Epithelial cell of esophagus (primary cell): ENCODE measurements at regions not wholly inside any gene's neighbourhood (a gene's known extent, or its start where the extent isn't known, plus 50 kb on each side); places are given as distances from the start of the nearest gene placed in this dataset.
A peak's percentile ranks its signal among the peaks of the same experiment; 100 is the strongest.

Experiments
- DNase-seq: peaks from one replicate; pipeline ENCODE4 v3.0.0; 2010; ENCODE audit warnings: low read depth
- H3K4me3 ChIP-seq: 2 replicates; pipeline ENCODE4 v1.5.1; 2011; ENCODE audit warnings: mild to moderate bottlenecking, low read length, control low read depth
- CTCF ChIP-seq: IDR thresholded peaks from 2 replicates; pipeline ENCODE4 v1.5.1; 2011; ENCODE audit warnings: low read depth, mild to moderate bottlenecking, low read length, control low read depth, inconsistent platforms; ENCODE audit not compliant: insufficient read depth; ENCODE audit errors: missing control alignments

DNA sequence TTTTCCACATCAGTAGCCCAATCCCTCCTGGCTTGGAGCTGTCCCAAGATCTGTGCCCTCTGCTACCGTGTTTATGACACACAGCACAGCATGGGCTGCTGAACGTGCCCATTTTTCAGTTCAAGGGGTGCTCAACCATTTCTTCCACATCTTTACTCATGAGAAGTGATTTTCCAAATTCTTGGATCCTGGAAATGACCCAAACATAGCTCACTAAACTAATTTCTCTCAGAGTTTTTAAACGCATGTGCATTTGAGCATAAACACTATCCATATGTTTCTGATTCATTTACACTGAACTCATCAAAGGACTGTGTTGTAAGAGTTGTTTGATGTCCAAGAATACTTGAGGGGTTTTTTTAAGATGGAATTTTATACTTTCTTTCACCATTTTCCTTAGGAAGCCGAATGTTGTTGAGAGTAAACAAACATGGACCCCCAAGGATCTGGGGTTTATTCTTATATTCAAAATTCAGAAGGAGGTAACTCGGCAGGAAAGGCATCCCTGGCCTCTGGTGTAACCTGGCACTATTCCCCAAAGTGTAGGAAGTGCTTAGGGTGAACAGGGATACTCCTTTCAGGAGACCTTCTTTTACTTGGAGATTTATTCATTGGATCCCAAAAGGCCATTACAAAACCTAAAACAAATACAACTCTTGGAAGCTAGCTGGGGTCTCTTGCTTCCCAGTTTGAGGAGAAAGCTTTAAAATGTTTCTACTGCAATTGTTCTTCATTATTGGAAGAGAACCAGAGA is 215.0 kb downstream of the BMP4 start:
- no peak overlapping the region for H3K4me3 ChIP-seq
- TF ChIP-seq CTCF, result no peak
- DNase-seq, result no peak

DNA sequence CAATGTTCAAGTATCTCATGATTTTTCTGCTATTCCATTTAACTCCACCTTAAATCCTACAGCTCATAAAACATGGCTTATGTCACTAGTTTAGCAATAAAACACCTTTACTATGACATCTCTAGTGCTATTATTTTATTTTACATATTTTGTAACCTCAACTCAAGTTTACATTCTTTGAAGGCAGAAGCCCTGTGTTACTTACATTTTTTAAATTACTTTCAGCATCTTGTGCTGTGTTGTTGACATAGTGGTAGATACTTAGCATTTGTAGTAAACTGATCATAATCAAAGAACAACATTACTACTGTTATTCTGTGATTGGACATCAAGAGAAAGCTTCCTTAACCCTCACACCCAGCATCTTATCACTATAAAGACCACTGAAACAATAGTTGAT is 216.1 kb downstream of the BMP4 start:
- no peak overlapping the region for H3K4me3 ChIP-seq
- DNase-seq, result no peak
- TF ChIP-seq CTCF, result no peak

DNA sequence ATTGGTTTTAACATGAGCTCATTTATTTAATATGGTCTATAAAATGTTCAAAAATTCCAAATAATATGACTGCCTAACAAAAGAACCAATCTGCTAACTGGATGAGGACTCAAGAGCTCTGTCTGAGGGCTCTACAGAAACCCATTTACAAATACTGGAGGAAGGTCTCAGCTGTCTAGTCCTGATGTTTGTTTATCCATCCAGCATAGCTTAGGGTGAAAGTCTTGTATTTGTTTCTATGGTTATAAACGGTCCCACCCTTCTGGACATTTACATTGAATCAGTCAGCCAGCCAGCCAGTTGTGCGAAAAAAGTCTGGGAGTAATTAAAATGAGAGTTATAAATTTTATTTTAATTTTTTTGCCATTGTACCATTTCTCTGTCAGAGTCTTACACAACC is 220.7 kb downstream of the BMP4 start:
- no peak overlapping the region for H3K4me3 ChIP-seq
- no peak for TF ChIP-seq CTCF
- no peak for DNase-seq

- no peak overlapping the region for H3K4me3 ChIP-seq
- no peak for DNase-seq
- TF ChIP-seq CTCF, result no peak
Measured at GRCh38 chr14:53723221-53723620, 233.4 kb downstream of the BMP4 start.

- TF ChIP-seq CTCF, result no peak
- H3K4me3 ChIP-seq, result no peak overlapping the region
- DNase-seq, result no peak
Measured at GRCh38 chr14:53719536-53719935, 237.1 kb downstream of the BMP4 start.

DNA sequence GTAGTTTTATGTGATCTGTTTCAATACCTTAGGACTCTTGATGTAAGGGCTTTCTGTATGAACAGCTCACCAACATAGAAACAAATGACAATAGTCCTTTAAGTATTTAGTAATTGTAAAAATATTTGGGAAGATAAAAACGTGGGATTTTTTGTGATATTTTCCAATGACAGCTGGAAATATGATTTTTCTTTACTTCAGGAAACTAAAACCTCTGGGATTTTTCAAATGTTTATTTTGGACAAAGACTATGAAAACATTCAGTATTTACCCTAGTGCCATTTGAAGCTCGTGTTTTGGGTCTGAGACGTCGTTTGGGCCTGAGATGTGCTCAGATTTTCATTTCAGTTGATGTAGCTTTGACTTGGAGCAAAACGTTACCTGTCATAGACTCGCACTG is 240.0 kb downstream of the BMP4 start:
- DNase-seq, result no peak
- no peak for TF ChIP-seq CTCF
- no peak overlapping the region for H3K4me3 ChIP-seq

GRCh38 chr14:53715193-53715721 is 241.4 kb downstream of the BMP4 start:
- H3K4me3 ChIP-seq, result peak overlapping the region; percentile 26
- no peak for TF ChIP-seq CTCF
- peak; percentile 76 for DNase-seq
